ENCODE measurements at regions not wholly inside any gene's neighbourhood (a gene's known extent, or its start where the extent isn't known, plus 50 kb on each side); places are given as distances from the start of the nearest gene placed in this dataset.
"Not testable (repeated sequence)": the region's sequence is repeated elsewhere in the genome, so short reads cannot be mapped to it uniquely, and the experiment has no call there.

- peaks cover 28% of the 10 kb centered on the region for H3K27me3 Mint-ChIP-seq (ENCODE audit: low read depth)
- not testable (repeated sequence) for H3K9me3 Mint-ChIP-seq; H3K27ac Mint-ChIP-seq; H3K36me3 Mint-ChIP-seq (ENCODE audit: insufficient read depth in 2 of 2); DNase-seq; ATAC-seq (replicated peaks in 1 of 2); H3K4me1 Mint-ChIP-seq (ENCODE audit: low read depth); H3K4me3 Mint-ChIP-seq
Measured at GRCh38 chr21:31819692-31820091, 53.1 kb upstream of the HUNK start.

GRCh38 chr21:31814356-31814755 lies 58.5 kb upstream of the HUNK start:
- H3K27me3 Mint-ChIP-seq (ENCODE audit: low read depth), result peaks cover 15% of the 10 kb centered on the region
- ATAC-seq (replicated peaks in 1 of 2); H3K4me3 Mint-ChIP-seq; H3K4me1 Mint-ChIP-seq (ENCODE audit: low read depth); H3K36me3 Mint-ChIP-seq (ENCODE audit: insufficient read depth in 2 of 2); DNase-seq; H3K9me3 Mint-ChIP-seq; H3K27ac Mint-ChIP-seq: not testable (repeated sequence)

- no peak for ATAC-seq (replicated peaks in 1 of 2)
- Mint-ChIP-seq H3K36me3 (ENCODE audit: insufficient read depth in 2 of 2) (no peaks in the 10 kb centered on the region), H3K4me1 (ENCODE audit: low read depth) (no peaks in the 10 kb centered on the region), H3K9me3 (peaks cover 0 to 1% of the 10 kb centered on the region in 2 donors), H3K27me3 (ENCODE audit: low read depth) (peaks cover 15% of the 10 kb centered on the region), H3K27ac (no peak overlapping the region), H3K4me3 (no peak overlapping the region)
- DNase-seq, result no peak
Measured at GRCh38 chr21:31813862-31814261, 59.0 kb upstream of the HUNK start.

- ATAC-seq (replicated peaks in 1 of 2) (no peak), DNase-seq (no peak)
- H3K9me3 Mint-ChIP-seq, result peaks cover 0 to 7% of the 10 kb centered on the region in 2 donors
Measured at GRCh38 chr21:31804008-31804394, 68.8 kb upstream of the HUNK start.

GRCh38 chr21:31803039-31804007 lies 69.5 kb upstream of the HUNK start:
- Mint-ChIP-seq H3K4me3 (no peak overlapping the region), H3K4me1 (ENCODE audit: low read depth) (no peaks in the 10 kb centered on the region), H3K27me3 (ENCODE audit: low read depth) (peaks cover 23% of the 10 kb centered on the region), H3K36me3 (ENCODE audit: insufficient read depth in 2 of 2) (no peaks in the 10 kb centered on the region), H3K9me3 (peaks cover 0 to 7% of the 10 kb centered on the region in 2 donors), H3K27ac (no peak overlapping the region)
- no peak for DNase-seq
- ATAC-seq (replicated peaks in 1 of 2), result no peak

More at GRCh38 chr21:31804008-31804394, 68.8 kb upstream of the HUNK start:
- Mint-ChIP-seq H3K27me3 (ENCODE audit: low read depth) (peaks cover 17% of the 10 kb centered on the region), H3K27ac (no peak overlapping the region), H3K4me3 (no peak overlapping the region), H3K4me1 (ENCODE audit: low read depth) (no peaks in the 10 kb centered on the region), H3K36me3 (ENCODE audit: insufficient read depth in 2 of 2) (no peaks in the 10 kb centered on the region)

GRCh38 chr21:31802331-31802730 lies 70.4 kb upstream of the SCAF4 start:
- H3K9me3 Mint-ChIP-seq, result peaks cover 0 to 7% of the 10 kb centered on the region in 2 donors
- H3K27ac Mint-ChIP-seq, result no peak overlapping the region
- H3K36me3 Mint-ChIP-seq (ENCODE audit: insufficient read depth in 2 of 2), result no peaks in the 10 kb centered on the region
- ATAC-seq (replicated peaks in 1 of 2), result no peak
- no peak overlapping the region for H3K4me3 Mint-ChIP-seq
- peaks cover 30% of the 10 kb centered on the region for H3K27me3 Mint-ChIP-seq (ENCODE audit: low read depth)
- no peak for DNase-seq
- H3K4me1 Mint-ChIP-seq (ENCODE audit: low read depth), result no peaks in the 10 kb centered on the region

GRCh38 chr21:31801551-31802219 lies 69.8 kb upstream of the SCAF4 start:
- ATAC-seq (replicated peaks in 1 of 2), result no peak
- Mint-ChIP-seq H3K27ac (no peak overlapping the region), H3K4me3 (no peak overlapping the region), H3K4me1 (ENCODE audit: low read depth) (no peaks in the 10 kb centered on the region), H3K9me3 (peaks cover 0 to 7% of the 10 kb centered on the region in 2 donors), H3K36me3 (ENCODE audit: insufficient read depth in 2 of 2) (no peaks in the 10 kb centered on the region), H3K27me3 (ENCODE audit: low read depth) (peaks cover 30% of the 10 kb centered on the region)
- no peak for DNase-seq

GRCh38 chr21:31798842-31799704 lies 67.2 kb upstream of the SCAF4 start:
- Mint-ChIP-seq H3K27ac (no peak overlapping the region), H3K27me3 (ENCODE audit: low read depth) (peaks cover 30% of the 10 kb centered on the region), H3K36me3 (ENCODE audit: insufficient read depth in 2 of 2) (no peaks in the 10 kb centered on the region), H3K9me3 (no peaks in the 10 kb centered on the region), H3K4me1 (ENCODE audit: low read depth) (no peaks in the 10 kb centered on the region), H3K4me3 (no peak overlapping the region)
- ATAC-seq (replicated peaks in 1 of 2), result no peak
- DNase-seq, result no peak

- no peak overlapping the region for H3K27ac Mint-ChIP-seq
- H3K27me3 Mint-ChIP-seq (ENCODE audit: low read depth), result peaks cover 31% of the 10 kb centered on the region
- ATAC-seq (replicated peaks in 1 of 2) (no peak), DNase-seq (no peak)
- no peak overlapping the region for H3K4me3 Mint-ChIP-seq
- no peaks in the 10 kb centered on the region for H3K4me1 Mint-ChIP-seq (ENCODE audit: low read depth)
- no peaks in the 10 kb centered on the region for H3K9me3 Mint-ChIP-seq
- no peaks in the 10 kb centered on the region for H3K36me3 Mint-ChIP-seq (ENCODE audit: insufficient read depth in 2 of 2)
Measured at GRCh38 chr21:31795992-31796391, 64.1 kb upstream of the SCAF4 start.

- not testable (repeated sequence) for H3K36me3 Mint-ChIP-seq (ENCODE audit: insufficient read depth in 2 of 2); H3K4me1 Mint-ChIP-seq (ENCODE audit: low read depth); H3K9me3 Mint-ChIP-seq; ATAC-seq (replicated peaks in 1 of 2); DNase-seq; H3K4me3 Mint-ChIP-seq; H3K27ac Mint-ChIP-seq
- peaks cover 20% of the 10 kb centered on the region for H3K27me3 Mint-ChIP-seq (ENCODE audit: low read depth)
Measured at GRCh38 chr21:31790420-31790819, 58.5 kb upstream of the SCAF4 start.

- Mint-ChIP-seq H3K27ac (no peak overlapping the region), H3K27me3 (ENCODE audit: low read depth) (peaks cover 20% of the 10 kb centered on the region), H3K36me3 (ENCODE audit: insufficient read depth in 2 of 2) (peaks cover 0 to 2% of the 10 kb centered on the region in 2 donors), H3K4me1 (ENCODE audit: low read depth) (peaks cover 5% of the 10 kb centered on the region), H3K9me3 (peaks cover 0 to 5% of the 10 kb centered on the region in 2 donors), H3K4me3 (no peak overlapping the region)
- ATAC-seq (replicated peaks in 1 of 2), result no peak
- no peak for DNase-seq
Measured at GRCh38 chr21:31788581-31788980, 56.7 kb upstream of the SCAF4 start.

GRCh38 chr21:31787691-31788090 lies 55.8 kb upstream of the SCAF4 start:
- ATAC-seq (replicated peaks in 1 of 2); DNase-seq; H3K4me1 Mint-ChIP-seq (ENCODE audit: low read depth); H3K27ac Mint-ChIP-seq; H3K36me3 Mint-ChIP-seq (ENCODE audit: insufficient read depth in 2 of 2); H3K4me3 Mint-ChIP-seq; H3K9me3 Mint-ChIP-seq: not testable (repeated sequence)
- H3K27me3 Mint-ChIP-seq (ENCODE audit: low read depth), result peaks cover 26% of the 10 kb centered on the region

Measured in activated T-cell treated with anti-CD3 and anti-CD28 coated beads, Interleukin-2, amount 50 U/mL, for 72 hours (primary cell).